ENCODE measurements at regions not wholly inside any gene's neighbourhood (a gene's known extent, or its start where the extent isn't known, plus 50 kb on each side); places are given as distances from the start of the nearest gene placed in this dataset.

GRCh38 chr4:156374069-156374468 is 420.4 kb upstream of the CTSO start:
- TF ChIP-seq CTCF (IDR thresholded peaks at IDR 0.05 in 4 of 5, conservative IDR thresholded peaks at IDR 0.05 in 1 of 5) (no peak), POLR2A (IDR thresholded peaks at IDR 0.05) (no peak)

Data from gastrocnemius medialis (tissue), 4 donors.